HK-2 (cell line): ENCODE measurements at regions not wholly inside any gene's neighbourhood (a gene's known extent, or its start where the extent isn't known, plus 50 kb on each side); places are given as distances from the start of the nearest gene placed in this dataset.

Source experiments
- DNase-seq: peaks from one replicate; pipeline ENCODE4 v3.0.0-alpha.2; 2018; ENCODE audit not compliant: unreplicated experiment

- DNase-seq, result no peak
Observed at GRCh38 chr2:59458800-59459199, 1094.7 kb downstream of the BCL11A start.

GRCh38 chr2:59456285-59456684 is 1097.2 kb downstream of the BCL11A start:
- DNase-seq, result no peak

DNA sequence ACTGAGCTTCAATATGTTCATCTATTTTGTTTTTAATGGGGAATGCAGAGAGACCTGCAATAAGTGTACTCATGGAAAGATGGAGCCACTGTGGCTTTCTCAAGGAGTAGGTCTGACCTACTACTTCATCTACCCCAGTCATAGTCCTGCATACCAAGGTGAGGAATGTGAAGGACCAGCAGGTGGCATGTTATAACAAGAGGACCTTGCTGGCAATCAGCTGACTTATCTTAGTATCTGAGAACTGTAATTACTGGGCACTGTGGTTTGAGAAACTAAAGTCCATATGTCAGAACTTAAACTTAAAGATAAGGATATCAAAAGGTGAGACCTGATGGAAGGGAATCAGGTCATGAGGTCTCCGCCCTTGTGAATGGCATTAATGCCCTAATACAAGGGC is 1104.2 kb downstream of the BCL11A start:
- no peak for DNase-seq

GRCh38 chr2:59440491-59440890 is 1113.0 kb downstream of the BCL11A start:
- DNase-seq, result no peak

GRCh38 chr2:59435635-59436034 is 1117.8 kb downstream of the BCL11A start:
- DNase-seq, result no peak

DNA sequence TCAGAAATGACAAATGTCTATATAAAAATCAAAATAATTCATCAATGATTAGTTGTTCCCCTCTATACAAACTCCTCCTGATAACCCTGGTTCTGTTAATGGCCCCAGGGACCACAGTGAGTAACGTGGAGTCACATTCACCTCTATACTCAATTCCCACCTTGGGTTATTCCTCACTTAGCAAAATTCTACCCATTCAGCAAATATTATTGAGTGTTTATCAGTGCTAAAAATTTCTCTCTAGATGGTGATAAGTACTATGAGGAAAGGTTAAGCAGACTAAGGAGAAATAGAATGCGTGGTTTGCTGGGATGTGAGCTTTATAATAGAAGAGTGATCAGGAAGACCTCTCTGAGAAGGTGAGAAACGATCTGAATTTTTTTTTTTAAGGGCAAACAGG is 1124.5 kb downstream of the BCL11A start:
- DNase-seq, result no peak

GRCh38 chr2:59427980-59428379 is 1125.5 kb downstream of the BCL11A start:
- no peak for DNase-seq

- DNase-seq, result peak; percentile 44
Observed at GRCh38 chr2:59425247-59425646, 1128.2 kb downstream of the BCL11A start.

- no peak for DNase-seq
Observed at GRCh38 chr2:59413751-59414570, 1139.5 kb downstream of the BCL11A start.

GRCh38 chr2:59399126-59399525 is 1154.3 kb downstream of the BCL11A start:
- DNase-seq, result no peak

- DNase-seq, result no peak
Observed at GRCh38 chr2:59398081-59398480, 1155.4 kb downstream of the BCL11A start.

DNA sequence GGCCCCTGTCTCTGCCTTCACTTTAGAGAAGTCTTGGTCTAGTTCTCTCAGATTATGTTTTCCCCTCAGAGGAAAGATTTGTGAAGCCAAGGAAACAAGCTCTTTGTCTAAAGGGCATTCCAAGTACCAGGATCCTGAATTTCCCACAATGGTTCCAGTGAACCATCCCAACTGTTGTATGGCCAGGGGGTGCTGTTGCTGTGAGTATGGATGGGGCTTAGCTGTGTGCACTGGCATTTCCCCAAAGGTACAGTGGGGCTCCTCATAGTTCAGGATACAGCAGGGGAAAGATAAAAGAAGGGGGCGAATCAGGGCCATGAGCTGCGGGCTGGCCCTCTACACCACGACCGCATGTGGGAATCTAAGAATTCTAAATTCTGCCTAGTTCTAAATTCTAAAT is 1154.0 kb upstream of the FANCL start:
- DNase-seq, result no peak

GRCh38 chr2:59391896-59392295 is 1150.8 kb upstream of the FANCL start:
- no peak for DNase-seq

DNA sequence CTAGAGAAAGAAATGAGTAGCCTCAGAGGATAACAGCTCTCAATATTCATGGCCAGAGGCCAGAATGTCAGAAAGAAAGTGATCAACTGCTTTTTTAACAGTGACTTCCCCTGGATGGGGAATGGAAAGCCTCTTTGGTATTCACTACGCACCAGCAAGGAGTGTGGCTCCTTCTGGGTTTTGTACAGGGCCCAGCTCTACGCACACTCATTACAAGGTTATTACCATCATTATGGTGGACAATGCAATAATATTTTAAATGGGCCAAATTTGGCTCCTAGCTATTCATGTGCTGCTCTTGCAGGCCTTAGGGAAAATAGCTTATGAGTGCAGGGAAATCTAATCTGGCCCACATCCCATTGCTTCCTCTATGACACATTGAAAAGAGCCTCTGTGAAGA is 1149.5 kb upstream of the FANCL start:
- no peak for DNase-seq

- DNase-seq, result peak; percentile 74
Observed at GRCh38 chr2:59389240-59389639, 1148.1 kb upstream of the FANCL start.

- DNase-seq, result no peak
Observed at GRCh38 chr2:59385971-59386370, 1144.8 kb upstream of the FANCL start.

- no peak for DNase-seq
Observed at GRCh38 chr2:59383473-59383872, 1142.3 kb upstream of the FANCL start.

DNA sequence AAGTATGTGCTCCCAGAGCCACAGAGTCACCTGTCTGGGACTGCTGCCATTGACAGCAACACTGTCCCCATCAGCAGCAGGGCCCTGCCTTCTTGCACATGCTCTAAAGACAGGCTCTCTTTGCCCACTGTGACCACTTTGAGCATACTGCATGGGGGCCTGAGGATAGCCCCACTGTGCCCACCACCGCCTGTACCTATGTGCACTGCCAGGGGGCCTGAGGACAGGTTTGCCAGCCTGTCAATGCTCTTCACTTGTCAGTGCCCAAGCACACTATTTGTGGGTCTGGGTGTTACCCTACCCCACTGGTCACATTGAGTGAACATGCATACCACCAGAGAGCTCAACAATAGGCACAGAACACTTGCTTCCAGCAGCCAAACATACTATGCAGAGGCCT is 1137.0 kb upstream of the FANCL start:
- DNase-seq, result no peak

GRCh38 chr2:59366288-59366687 is 1125.2 kb upstream of the FANCL start:
- DNase-seq, result no peak

- DNase-seq, result no peak
Observed at GRCh38 chr2:59354498-59354897, 1113.4 kb upstream of the FANCL start.

DNA sequence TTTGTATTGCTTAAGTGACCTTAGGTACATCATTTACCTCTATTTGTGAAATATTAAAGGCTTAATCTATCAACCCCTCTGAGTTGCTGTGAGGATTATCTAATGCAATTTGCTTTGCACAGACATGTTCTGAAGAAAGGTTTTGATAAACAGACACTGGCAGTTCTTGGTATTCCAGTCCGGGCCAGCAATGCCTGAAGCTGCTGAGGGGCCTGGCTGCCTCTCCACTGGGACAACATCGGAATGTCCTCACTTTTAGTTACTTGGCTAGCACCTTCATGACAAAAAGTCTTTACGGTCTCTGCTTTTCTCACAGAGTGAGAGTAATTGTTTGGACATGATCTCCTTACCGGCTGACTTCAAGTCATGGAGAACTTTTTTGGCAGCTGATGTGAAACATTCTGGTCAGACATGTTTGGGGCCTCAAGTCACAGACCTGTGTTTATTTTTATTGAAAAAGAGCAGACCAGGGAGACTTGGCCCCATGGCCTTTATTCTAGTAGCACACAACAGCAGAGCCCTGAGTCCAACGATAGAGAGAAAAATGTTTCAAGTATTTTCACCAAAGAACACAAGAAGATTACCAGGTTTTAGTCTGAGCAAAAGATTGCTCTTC is 1112.3 kb upstream of the FANCL start:
- DNase-seq, result no peak

DNA sequence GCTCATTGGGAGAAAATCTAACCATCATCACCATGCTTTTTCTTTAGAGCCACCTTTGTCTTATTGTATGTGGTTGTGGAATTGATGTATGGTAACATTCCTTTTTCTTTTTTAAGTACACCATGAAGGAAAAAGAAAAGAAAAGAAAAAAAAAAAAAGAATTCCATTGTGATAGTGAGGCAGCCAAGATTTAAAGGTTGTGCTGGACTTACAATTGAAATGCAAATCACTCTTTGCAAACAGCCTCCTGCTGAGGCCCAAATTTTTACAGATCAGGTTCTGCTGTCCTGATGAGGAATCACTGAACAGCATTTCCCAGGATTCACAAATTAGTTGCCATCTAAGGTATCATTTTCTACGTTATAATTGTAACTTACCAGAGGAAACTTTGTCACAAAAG is 1101.0 kb upstream of the FANCL start:
- DNase-seq, result no peak

- DNase-seq, result no peak
Observed at GRCh38 chr2:59339837-59340207, 1098.7 kb upstream of the FANCL start.
